ENCODE measurements at regions not wholly inside any gene's neighbourhood (a gene's known extent, or its start where the extent isn't known, plus 50 kb on each side); places are given as distances from the start of the nearest gene placed in this dataset.

DNA sequence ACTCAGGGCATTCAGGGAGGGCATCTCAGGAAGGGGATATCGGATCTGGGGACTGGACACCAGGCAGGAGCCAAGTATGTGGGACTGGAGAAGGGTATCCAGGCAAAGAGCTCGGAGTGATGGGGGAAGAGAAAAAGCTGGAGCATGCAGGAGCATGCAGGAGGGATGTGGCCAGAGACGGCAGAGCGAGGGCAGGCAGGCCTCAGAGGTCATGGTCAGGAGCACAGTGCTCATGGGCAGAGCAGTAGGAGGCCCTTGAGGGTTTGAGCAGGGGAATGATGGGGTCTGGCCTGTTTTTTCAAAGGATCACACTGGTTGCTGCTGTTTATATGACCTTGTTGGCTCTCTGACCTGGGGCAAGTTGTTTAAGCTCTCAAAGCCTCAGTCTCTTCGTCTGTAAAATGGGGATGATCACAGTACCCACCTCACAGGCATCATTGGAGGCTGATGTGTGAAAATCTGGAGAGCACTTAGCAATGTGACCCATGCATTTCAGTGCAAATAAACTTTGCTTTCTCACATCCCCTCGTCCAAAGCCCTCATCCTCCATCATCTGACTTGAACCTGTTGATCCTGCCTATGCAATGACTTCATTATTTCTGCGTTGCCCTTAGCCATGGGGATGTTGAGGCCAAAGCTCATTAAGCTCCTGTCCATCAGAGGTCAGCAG is 273.1 kb downstream of the MATN1 start:
- no peak for TF ChIP-seq ZNF557 (CRISPR knock-in tag; IDR thresholded peaks at IDR 0.05)
- no peak for TF ChIP-seq ETV6 (CRISPR knock-in tag; conservative IDR thresholded peaks at IDR 0.05)
- no peak for TF ChIP-seq MAZ (IDR thresholded peaks at IDR 0.05; ENCODE audit: borderline replicate concordance, low read depth, low read length)
- TF ChIP-seq MAZ (CRISPR knock-in tag; IDR thresholded peaks at IDR 0.05; ENCODE audit: low read depth): no peak
- no peak for TF ChIP-seq RARG (CRISPR knock-in tag; IDR thresholded peaks at IDR 0.05; ENCODE audit: low read depth)
- TF ChIP-seq FOSL2 (CRISPR knock-in tag; IDR thresholded peaks at IDR 0.05): no peak
- no peak for TF ChIP-seq KDM6A (CRISPR knock-in tag; IDR thresholded peaks at IDR 0.05; ENCODE audit: low read depth)
- no peak for TF ChIP-seq POLR2A (IDR thresholded peaks at IDR 0.05; ENCODE audit: insufficient read depth in 1 of 2, low read depth in 2 of 2, low read length in 2 of 2)
- TF ChIP-seq MYC (CRISPR knock-in tag; IDR thresholded peaks at IDR 0.05; ENCODE audit: borderline replicate concordance): no peak
- no peak for TF ChIP-seq RBM39 (IDR thresholded peaks at IDR 0.05; ENCODE audit: low read depth, low read length, poor library complexity, severe bottlenecking)
- TF ChIP-seq DBP (CRISPR knock-in tag; IDR thresholded peaks at IDR 0.05; ENCODE audit: not compliant biosample characterization): no peak
